Activated gamma-delta T cell (primary cell): ENCODE measurements at regions not wholly inside any gene's neighbourhood (a gene's known extent, or its start where the extent isn't known, plus 50 kb on each side); places are given as distances from the start of the nearest gene placed in this dataset.

Experiments
- DNase-seq: peaks from one replicate; lab custom pipeline; 2025; lab: John Stamatoyannopoulos, UW

DNA sequence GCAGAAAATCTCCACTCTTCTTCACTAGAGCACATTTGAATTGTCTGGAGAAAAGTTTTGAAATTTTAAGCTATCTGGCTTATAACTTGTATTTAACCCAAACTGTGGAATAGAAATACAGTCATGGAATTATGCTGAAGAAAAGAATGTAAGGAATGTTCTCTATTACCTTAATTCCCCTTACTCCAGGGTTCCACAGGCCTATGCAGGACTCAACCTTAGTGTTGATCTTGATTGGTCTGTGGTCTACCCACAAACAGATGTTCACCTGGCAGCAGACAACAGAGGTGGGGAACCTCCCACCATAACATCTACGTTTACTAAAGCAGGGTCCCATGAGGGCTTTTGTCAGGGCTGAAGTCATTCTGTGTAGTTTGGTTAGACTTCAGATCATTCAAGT, 189.3 kb upstream of the GPRIN3 start:
- no peak for DNase-seq

DNA sequence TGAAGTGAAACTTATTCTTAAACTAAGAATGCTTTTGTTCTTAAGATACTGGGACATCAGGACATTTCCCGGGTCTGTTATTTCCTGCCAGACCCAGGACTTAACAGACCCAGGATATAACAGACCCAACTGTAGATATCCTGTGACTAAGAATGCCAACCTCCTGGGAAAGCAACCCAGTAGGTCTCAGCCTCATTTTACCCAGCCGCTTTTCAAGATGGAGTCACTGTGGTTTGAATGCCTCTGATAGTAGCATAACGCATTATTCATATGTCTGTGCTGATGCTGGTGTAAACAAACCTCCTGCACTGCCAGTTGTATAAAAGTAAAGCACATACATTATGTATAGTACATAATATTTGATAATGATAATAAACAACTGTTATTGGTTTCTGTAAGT, 185.8 kb upstream of the GPRIN3 start:
- no peak for DNase-seq

DNA sequence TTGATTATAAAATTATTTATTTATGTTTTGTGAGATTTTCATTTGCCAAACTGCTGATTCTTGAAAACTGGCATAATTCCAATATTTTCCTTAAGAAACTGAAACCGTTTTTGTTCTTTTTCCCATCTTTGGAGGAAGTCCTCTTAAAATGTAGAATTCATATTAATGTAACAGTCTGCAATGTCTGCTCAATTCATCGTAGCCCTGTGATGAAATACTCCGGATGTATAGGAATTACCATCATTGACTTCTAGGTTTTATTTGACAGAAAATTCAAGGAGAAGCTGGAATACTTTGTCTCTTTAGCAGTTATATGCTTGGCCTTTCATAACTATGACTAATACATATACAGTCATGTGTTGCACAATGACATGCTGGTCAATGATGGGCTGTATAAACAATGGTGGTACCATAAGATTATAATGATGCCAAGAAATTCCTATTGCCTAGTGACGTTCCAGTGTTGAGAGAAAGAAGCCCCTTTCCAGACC, 185.0 kb upstream of the GPRIN3 start:
- DNase-seq, result no peak

DNA sequence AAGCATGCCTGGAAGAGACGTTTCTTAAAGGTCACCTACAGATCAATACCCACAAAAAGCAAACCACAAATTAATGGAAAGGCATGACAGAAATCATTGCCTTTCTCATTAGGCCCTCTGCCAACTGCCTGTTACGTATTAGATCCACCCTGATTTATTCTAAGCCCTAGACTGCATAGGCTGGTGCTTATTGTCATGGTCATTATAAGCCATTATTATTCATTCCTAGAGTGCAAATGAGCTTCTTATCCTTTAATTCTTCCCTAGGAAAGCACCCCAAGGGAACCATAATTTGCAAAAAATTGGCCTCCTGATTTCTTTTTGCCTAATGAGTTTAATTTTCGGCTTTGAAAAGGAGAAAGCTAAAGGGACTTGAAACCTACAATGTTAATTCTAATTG, 184.2 kb upstream of the GPRIN3 start:
- DNase-seq, result no peak

DNA sequence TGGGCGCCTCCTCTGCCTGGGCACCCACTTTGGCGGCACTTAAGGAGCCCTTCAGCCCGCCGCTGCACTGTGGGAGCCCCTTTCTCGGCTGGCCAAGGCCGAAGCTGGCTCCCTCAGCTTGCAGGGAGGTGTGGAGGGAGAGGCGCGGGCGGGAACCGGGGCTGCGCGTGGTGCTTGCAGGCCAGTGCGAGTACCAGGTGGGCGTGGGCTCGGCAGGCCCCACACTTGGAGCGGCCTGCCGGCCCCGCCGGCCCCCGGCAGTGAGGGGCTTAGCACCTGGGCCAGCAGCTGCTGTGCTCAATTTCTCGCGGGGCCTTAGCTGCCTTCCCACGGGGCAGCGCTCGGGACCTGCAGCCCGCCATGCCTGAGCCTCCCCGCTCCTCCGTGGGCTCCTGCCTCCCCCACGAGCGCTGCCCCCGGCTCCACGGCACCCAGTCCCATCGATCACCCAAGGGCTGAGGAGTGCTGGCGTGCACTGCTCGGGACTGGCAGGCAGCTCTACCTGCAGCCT, 182.4 kb upstream of the GPRIN3 start:
- peak; percentile 6 for DNase-seq

- DNase-seq, result no peak
Measured at GRCh38 chr4:89489338-89489771, 181.8 kb upstream of the GPRIN3 start.

- DNase-seq, result no peak
Measured at GRCh38 chr4:89488736-89489135, 181.1 kb upstream of the GPRIN3 start.

GRCh38 chr4:89486673-89487072, 179.1 kb upstream of the GPRIN3 start:
- DNase-seq, result no peak

GRCh38 chr4:89486042-89486441, 178.4 kb upstream of the GPRIN3 start:
- DNase-seq, result no peak

GRCh38 chr4:89483833-89484232, 176.2 kb upstream of the GPRIN3 start:
- DNase-seq, result no peak

DNA sequence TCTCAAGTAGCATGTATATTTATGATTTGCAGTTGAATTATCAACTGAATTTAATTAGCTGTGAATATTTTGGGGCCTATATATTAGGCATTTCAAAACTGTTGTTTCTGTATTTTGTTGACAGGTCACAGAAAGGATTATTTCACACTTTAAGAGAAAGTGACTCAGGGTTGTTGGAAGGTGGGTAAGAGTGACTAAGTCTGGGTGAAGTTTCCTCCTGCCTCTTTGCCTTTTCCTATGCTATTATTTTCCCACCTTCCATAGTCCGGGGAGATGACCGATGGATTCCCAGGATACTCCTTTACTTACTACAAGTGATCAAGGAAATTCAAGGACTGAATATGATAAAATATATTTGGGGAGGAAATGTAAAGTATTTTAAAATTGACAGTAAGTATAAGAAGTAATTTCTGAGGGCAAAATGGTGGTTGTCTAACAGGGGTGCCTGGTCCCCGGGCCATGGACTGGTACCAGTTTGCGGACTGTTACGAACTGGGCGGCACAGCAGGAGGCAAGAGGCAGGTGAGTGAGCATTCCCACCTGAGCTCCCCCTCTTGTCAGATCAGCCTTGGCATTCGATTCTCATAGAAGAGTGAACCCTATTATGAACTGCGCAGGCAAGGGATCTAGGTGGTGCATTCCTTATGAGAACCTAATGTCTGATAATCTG, 175.5 kb upstream of the GPRIN3 start:
- DNase-seq, result no peak

DNA sequence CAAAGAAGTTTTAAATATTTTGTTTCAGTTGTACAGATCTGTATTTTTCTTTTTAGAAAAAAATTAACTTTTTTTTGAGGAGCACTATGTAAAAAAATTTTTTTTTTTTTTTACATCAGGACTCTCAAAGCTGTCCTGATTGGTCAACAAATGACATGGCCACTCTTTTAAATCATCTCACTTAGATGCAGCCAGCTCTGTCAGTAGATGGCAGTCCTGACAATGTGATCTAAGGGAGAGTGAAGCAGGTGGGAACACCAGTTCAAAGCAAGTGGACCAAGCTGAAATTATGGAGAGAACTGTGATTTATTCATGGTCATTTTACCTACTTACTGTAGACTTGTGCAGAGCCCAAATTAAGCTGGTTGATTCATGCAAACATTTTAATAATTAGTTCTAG, 174.7 kb upstream of the GPRIN3 start:
- DNase-seq, result no peak

- no peak for DNase-seq
Measured at GRCh38 chr4:89469930-89470375, 162.4 kb upstream of the GPRIN3 start.

GRCh38 chr4:89469516-89469915, 161.9 kb upstream of the GPRIN3 start:
- no peak for DNase-seq

DNA sequence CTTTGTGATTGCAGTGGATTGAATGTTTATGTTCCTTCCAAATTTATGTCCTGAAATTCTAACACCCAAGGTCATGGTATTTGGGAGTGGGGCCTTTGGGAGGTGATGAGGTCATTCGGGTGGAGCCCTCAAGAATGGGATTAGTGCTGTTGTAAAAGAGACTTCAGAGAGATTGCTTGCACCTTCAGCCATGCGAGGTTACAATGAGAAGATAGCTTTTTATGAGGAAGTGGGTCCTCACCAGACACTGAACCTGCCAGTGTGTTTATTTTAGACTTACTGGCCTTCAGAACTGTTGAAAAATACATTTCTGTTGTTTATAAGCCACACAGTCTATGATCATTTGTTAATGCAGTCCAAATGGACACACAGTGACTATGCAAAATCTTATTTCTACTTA, 161.0 kb upstream of the GPRIN3 start:
- no peak for DNase-seq

GRCh38 chr4:89463341-89463740, 155.7 kb upstream of the GPRIN3 start:
- no peak for DNase-seq

GRCh38 chr4:89447543-89447942, 139.9 kb upstream of the GPRIN3 start:
- no peak for DNase-seq

- DNase-seq, result no peak
Measured at GRCh38 chr4:89446193-89446592, 138.6 kb upstream of the GPRIN3 start.

DNA sequence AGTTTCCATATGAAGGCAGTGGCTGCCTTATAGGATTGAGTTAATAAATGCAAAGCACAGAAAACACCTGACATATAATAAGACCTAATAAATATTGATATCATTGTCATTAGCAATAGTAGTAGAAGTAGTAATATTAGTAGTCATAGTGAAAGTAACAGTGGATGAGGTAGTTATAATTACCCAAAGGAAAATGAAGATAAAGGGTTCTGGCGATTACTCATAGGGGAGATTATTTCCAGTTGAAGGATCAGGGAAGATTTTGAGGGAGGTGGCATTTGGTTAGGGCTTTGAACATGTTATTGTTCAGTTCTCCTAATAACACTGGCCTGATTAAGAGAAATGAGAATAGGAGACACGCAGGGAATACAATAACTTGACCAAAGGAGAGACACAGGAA, 131.9 kb upstream of the GPRIN3 start:
- no peak for DNase-seq

GRCh38 chr4:89438102-89438831, 130.7 kb upstream of the GPRIN3 start:
- no peak for DNase-seq

GRCh38 chr4:89434364-89434988, 126.9 kb upstream of the GPRIN3 start:
- DNase-seq, result no peak

GRCh38 chr4:89427782-89428181, 120.2 kb upstream of the GPRIN3 start:
- DNase-seq, result no peak

- DNase-seq, result no peak
Measured at GRCh38 chr4:89425023-89425422, 117.4 kb upstream of the GPRIN3 start.
